Lower leg skin (tissue), 4 donors: ENCODE measurements at regions not wholly inside any gene's neighbourhood (a gene's known extent, or its start where the extent isn't known, plus 50 kb on each side); places are given as distances from the start of the nearest gene placed in this dataset.

ENCODE experiments used
- DNase-seq, 2 donors: peaks; one replicate each; pipeline ENCODE4 v3.0.0-alpha.2; 2019; ENCODE audit warnings: low spot score in 2 of 2
- H3K4me3 ChIP-seq: fragments of 200-600 bp; sonication (generic); 2 replicates; pipeline ENCODE4 v1.5.1; 2017; ENCODE audit warnings: mild to moderate bottlenecking, low read depth; ENCODE audit not compliant: poor library complexity, severe bottlenecking
- POLR2A ChIP-seq, 2 donors: fragments of 450-650 bp; IDR thresholded peaks; one replicate each; pipeline ENCODE4 v1.6.1; 2016 to 2017; ENCODE audit warnings: antibody characterized with exemption in 2 of 2, mild to moderate bottlenecking in 1 of 2, moderate library complexity in 1 of 2
- WGBS, 2 donors: methylation state at CpG; one replicate each; pipeline ENCODE4 v1.1.5; 2018; 5-methylcytosine and 5-hydroxymethylcytosine counted together
- intact Hi-C: fragments of 100-400 bp; cut with DNase I; formaldehyde crosslinking; loops from one replicate; pipeline ENCODE4 v1.15.0; 2023; ENCODE audit warnings: low total_unique reads
- TF ChIP-seq, protein P1 (sequence below), 3 donors: fragments of 450-650 bp; IDR thresholded peaks; one replicate each; pipeline ENCODE4 v1.5.1; 2016; ENCODE audit warnings: antibody characterized with exemption in 3 of 3, mild to moderate bottlenecking in 3 of 3, moderate library complexity in 2 of 3

DNA sequence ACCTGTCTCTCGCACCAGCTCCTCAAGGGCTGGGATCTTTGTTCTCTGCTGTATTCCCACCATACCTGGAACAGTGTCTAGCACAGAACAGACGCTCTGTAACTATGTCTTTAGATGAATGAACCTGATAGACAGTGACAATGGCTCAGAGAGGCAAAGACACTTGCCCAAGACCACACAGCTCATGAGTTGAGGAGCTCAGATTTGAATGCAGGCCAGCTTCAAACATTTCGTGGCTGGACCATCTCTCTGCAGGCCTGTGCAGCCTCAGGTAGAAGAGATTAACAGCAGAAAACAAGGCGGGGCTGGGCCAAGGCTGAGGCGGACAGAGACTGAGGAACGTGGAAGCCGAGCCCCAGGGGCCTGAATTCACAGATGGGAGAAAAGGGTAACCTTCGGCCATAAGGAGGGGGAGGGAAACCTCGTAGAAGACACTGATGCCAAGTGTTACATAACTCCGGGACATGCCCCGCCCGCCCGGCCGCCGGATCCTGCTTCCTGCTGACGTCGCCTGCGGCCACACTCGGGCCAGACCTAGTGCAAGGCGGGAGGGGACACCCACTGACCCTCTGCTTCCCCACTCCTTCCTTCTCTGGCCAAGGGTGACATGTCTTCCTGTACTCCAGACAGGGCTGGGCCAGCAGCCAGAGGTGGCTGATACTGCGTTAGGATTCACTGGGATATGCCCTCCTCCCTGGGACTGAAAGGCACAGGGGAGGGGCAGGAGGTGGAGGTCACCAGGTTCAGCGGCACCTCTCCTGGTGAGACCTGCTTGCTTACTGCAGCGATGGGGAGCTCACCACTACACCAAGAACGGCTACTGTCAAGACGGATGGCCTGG, 86.8 kb downstream of the RFLNA start:
- DNase-seq = peak; percentile 85 to 98

DNA sequence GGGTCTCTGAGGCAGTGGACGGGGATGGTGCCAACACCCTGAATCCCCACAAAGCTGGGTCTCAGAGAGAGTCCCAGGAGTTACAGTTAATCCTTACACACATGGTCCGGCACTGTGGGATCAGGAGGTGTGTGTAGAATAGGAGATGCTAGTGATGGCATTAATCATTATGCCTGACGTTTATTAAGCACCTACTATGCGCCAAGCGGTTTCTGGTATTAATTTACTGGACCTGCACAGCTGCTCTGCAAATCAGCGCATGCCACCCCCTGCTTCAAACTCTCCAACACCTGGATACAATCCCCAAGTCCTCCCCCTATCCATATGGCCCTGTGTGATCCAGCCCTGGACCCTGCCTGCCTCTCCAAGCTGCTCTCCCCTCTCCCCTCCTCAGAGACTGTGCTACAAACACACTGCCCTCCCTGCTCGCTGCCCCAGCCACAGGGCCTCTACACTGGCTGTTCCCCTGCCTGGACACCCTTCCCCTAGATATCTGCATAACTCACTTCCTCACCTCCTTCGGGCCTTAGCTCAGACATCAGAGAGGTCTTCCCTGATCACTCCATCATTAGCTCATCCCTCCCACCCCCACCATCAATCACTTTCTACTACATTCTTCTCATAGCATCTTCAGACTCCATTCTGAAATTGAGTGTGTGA, 86.0 kb downstream of the RFLNA start:
- TF ChIP-seq, protein P1, sequence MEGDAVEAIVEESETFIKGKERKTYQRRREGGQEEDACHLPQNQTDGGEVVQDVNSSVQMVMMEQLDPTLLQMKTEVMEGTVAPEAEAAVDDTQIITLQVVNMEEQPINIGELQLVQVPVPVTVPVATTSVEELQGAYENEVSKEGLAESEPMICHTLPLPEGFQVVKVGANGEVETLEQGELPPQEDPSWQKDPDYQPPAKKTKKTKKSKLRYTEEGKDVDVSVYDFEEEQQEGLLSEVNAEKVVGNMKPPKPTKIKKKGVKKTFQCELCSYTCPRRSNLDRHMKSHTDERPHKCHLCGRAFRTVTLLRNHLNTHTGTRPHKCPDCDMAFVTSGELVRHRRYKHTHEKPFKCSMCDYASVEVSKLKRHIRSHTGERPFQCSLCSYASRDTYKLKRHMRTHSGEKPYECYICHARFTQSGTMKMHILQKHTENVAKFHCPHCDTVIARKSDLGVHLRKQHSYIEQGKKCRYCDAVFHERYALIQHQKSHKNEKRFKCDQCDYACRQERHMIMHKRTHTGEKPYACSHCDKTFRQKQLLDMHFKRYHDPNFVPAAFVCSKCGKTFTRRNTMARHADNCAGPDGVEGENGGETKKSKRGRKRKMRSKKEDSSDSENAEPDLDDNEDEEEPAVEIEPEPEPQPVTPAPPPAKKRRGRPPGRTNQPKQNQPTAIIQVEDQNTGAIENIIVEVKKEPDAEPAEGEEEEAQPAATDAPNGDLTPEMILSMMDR (IDR thresholded peaks at IDR 0.05) = no peak
- TF ChIP-seq POLR2A (IDR thresholded peaks at IDR 0.05) = no peak
- H3K4me3 ChIP-seq = no peak overlapping the region
- 53 to 62% methylated on average over 8 of the region's 8 CpGs for WGBS, 2 donors
- intact Hi-C loops = no loop called here
- DNase-seq = no peak

More for the DNA sequence above, 86.8 kb downstream of the RFLNA start:
- TF ChIP-seq POLR2A (IDR thresholded peaks at IDR 0.05) = no peak
- TF ChIP-seq, protein P1 (IDR thresholded peaks at IDR 0.05) = no peak
- intact Hi-C loops = no loop called here
- no peak overlapping the region for H3K4me3 ChIP-seq
- WGBS, 2 donors = 17 to 19% methylated on average over 24 of the region's 25 CpGs

DNA sequence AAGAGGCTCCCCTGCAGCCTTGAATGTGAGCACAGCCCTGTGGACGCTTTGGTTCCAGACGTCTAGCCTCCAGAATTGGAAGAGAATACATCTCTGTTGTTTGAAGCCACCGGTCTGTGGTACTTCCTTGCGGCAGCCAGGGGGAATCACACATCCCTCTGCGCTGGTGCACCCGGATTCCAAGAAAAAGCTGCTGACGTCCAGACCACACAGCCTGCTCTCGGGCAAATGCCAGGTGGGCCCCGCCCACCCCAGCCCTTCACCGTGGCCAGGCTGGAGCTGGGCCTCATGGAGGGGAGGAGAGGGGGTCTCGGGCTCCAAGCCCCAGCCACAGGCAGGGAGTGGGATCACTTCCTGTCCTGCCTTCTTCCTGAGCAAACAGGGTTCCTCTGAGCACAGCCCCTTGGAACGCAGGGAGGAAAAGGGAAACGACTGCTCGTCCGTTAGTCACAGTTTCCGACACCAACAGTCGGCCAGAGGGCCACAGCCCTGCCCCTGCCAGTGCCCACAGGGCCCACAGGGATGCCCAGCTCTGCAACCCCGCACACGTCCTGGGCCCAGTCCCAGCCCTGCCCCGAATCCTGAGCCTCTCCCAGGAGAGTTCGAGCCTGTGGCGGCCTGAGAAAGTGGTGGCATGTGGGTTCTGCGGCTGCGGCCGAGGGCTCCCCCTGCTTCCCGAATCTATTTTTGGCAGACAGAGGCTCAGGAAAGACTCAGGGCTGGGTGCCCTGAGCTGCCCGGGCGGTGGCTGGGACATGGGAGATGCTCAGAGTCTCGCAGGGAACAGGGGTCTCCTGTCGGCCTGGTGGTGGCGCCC, 85.3 kb downstream of the RFLNA start:
- intact Hi-C loops = no loop called here

DNA sequence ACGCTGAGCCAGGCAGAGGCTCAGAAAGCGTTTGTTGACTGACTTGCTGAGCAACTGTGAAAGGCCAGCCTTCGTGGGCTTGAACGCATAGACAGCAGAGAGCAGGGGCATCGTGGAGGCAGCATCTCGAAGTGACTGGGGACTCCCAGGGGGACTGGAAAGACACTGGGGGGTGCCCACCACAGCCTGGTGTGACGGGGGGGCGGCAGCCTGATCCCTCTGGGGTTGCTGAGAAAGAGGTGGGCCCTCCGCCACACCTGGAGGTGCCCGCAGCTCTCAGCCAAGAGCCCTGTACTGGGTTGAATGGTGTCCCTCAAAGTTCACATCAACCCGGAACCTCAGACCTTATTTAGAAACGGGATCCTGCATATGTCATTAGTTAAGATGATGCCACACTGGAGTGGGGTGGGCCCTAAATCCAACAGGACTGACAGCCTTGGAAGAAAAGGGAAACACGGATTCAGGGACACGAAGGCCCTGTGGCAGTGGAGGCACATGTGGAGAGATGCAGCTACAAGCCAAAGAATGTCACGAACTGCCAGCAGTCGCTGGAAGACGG, 84.6 kb downstream of the RFLNA start:
- no peak for TF ChIP-seq POLR2A (IDR thresholded peaks at IDR 0.05)
- TF ChIP-seq, protein P1 (IDR thresholded peaks at IDR 0.05) = no peak
- intact Hi-C loops = no loop called here
- H3K4me3 ChIP-seq = no peak overlapping the region
- WGBS, 2 donors = 68 to 72% methylated on average over 17 of the region's 17 CpGs
- DNase-seq = no peak

More for the DNA sequence above, 85.3 kb downstream of the RFLNA start:
- peak; percentile 54 to 94 for DNase-seq
- TF ChIP-seq, protein P1 (IDR thresholded peaks at IDR 0.05) = no peak
- TF ChIP-seq POLR2A (IDR thresholded peaks at IDR 0.05) = no peak
- WGBS, 2 donors = 33 to 34% methylated on average over 25 to 28 of the region's 31 CpGs
- H3K4me3 ChIP-seq = no peak overlapping the region

DNA sequence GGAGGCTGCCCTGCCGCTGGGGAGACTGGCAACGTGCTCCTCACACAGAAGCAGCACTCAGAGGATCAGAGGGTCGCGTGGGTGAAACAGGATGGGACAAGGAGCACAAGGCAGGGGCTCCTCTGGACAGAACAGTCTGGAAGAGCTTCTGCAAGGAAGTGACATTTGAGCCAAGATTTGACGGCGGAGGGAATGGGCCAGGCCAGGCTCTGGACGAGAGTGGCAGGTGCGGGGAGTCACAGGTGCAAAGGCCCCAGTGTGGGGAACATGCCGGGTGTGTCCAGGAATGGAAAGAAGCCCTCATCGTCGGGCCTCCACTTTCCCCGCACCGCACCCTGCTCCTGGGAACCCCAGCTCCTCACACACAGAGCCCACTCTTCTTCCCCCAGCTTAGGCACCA, 84.0 kb downstream of the RFLNA start:
- intact Hi-C loops = no loop called here

More for the DNA sequence above, 84.0 kb downstream of the RFLNA start:
- H3K4me3 ChIP-seq = no peak overlapping the region
- 84 to 88% methylated on average over 13 of the region's 13 CpGs for WGBS, 2 donors
- TF ChIP-seq, protein P1 (IDR thresholded peaks at IDR 0.05) = no peak
- no peak for TF ChIP-seq POLR2A (IDR thresholded peaks at IDR 0.05)
- no peak for DNase-seq
